Vagina (tissue), 2 donors: ENCODE measurements at regions not wholly inside any gene's neighbourhood (a gene's known extent, or its start where the extent isn't known, plus 50 kb on each side); places are given as distances from the start of the nearest gene placed in this dataset.

Experiments
- DNase-seq, 2 donors: peaks; one replicate each; pipeline ENCODE4 v3.0.0-alpha.2; 2017; ENCODE audit errors: extremely low spot score in 2 of 2
- H3K27ac ChIP-seq: fragments of 200-600 bp; sonication (generic); one replicate; pipeline ENCODE4 v1.5.1; 2019
- H3K27me3 ChIP-seq: fragments of 200-600 bp; sonication (generic); one replicate; pipeline ENCODE4 v1.5.1; 2019
- H3K36me3 ChIP-seq, 2 donors: fragments of 200-600 bp; sonication (generic); one replicate each; pipeline ENCODE4 v1.5.1; 2017 to 2019
- H3K4me1 ChIP-seq: fragments of 200-600 bp; sonication (generic); one replicate; pipeline ENCODE4 v1.5.1; 2019
- H3K4me3 ChIP-seq, 2 donors: fragments of 200-600 bp; sonication (generic); 1 replicate in 1 of 2; 2 replicates in 1 of 2; pipeline ENCODE4 v1.5.1; 2016 to 2019
- H3K9me3 ChIP-seq: fragments of 200-600 bp; sonication (generic); one replicate; pipeline ENCODE4 v1.5.1; 2019
- CTCF ChIP-seq, 3 experiments: fragments of 450-650 bp in 2 of 3; fragments of 200-600 bp in 1 of 3; sonication (generic) in 1 of 3; IDR thresholded peaks; one replicate each; pipeline ENCODE4 v1.5.1; 2017 to 2019; ENCODE audit warnings: antibody characterized with exemption in 3 of 3, mild to moderate bottlenecking in 2 of 3, moderate library complexity in 2 of 3
- POLR2A ChIP-seq, 2 donors: fragments of 450-650 bp; IDR thresholded peaks; one replicate each; pipeline ENCODE4 v1.6.1; 2017; ENCODE audit warnings: antibody characterized with exemption in 2 of 2, mild to moderate bottlenecking in 2 of 2, moderate library complexity in 2 of 2
- POLR2AphosphoS5 ChIP-seq, 2 donors: sonication (generic); formaldehyde crosslinking; IDR thresholded peaks; one replicate each; pipeline ENCODE4 v1.9.0; 2017; ENCODE audit warnings: antibody characterized with exemption in 2 of 2, mild to moderate bottlenecking in 2 of 2, low read depth in 1 of 2; ENCODE audit not compliant: insufficient read depth in 1 of 2
- intact Hi-C: fragments of 100-400 bp; cut with DNase I; formaldehyde crosslinking; loops from one replicate; pipeline ENCODE4 v1.15.1; 2023

- Histone ChIP-seq H3K36me3 (no peaks in the 10 kb centered on the region), H3K9me3 (no peaks in the 10 kb centered on the region), H3K27me3 (no peaks in the 10 kb centered on the region), H3K4me1 (peaks cover 21% of the 10 kb centered on the region), H3K4me3 (no peak overlapping the region), H3K27ac (no peak overlapping the region)
- intact Hi-C loops = no loop called here
- TF ChIP-seq POLR2AphosphoS5 (IDR thresholded peaks at IDR 0.05; ENCODE audit: insufficient read depth in 1 of 2, low read depth in 1 of 2) (no peak), CTCF (IDR thresholded peaks at IDR 0.05) (no peak), POLR2A (IDR thresholded peaks at IDR 0.05) (no peak)
- DNase-seq = peak in 1 of 2 donors; percentile 58
Observed at GRCh38 chr15:66878761-66879160, 176.7 kb downstream of the SMAD6 start.

GRCh38 chr15:66879531-66880368, 177.7 kb downstream of the SMAD6 start:
- H3K36me3 ChIP-seq = no peaks in the 10 kb centered on the region
- intact Hi-C loops = no loop called here
- no peak overlapping the region for H3K4me3 ChIP-seq
- no peaks in the 10 kb centered on the region for H3K27me3 ChIP-seq
- H3K9me3 ChIP-seq = no peaks in the 10 kb centered on the region
- no peak for TF ChIP-seq POLR2AphosphoS5 (IDR thresholded peaks at IDR 0.05; ENCODE audit: insufficient read depth in 1 of 2, low read depth in 1 of 2)
- no peak for TF ChIP-seq POLR2A (IDR thresholded peaks at IDR 0.05)
- no peak for TF ChIP-seq CTCF (IDR thresholded peaks at IDR 0.05)
- DNase-seq = peak in 1 of 2 donors; percentile 77
- H3K4me1 ChIP-seq = peaks cover 27% of the 10 kb centered on the region
- H3K27ac ChIP-seq = no peak overlapping the region

- Histone ChIP-seq H3K4me3 (no peak overlapping the region), H3K4me1 (peaks cover 27% of the 10 kb centered on the region), H3K27ac (no peak overlapping the region), H3K9me3 (no peaks in the 10 kb centered on the region), H3K27me3 (no peaks in the 10 kb centered on the region), H3K36me3 (no peaks in the 10 kb centered on the region)
- peak in 1 of 2 donors; percentile 67 for DNase-seq
- intact Hi-C loops = no loop called here
- TF ChIP-seq CTCF (IDR thresholded peaks at IDR 0.05) (no peak), POLR2AphosphoS5 (IDR thresholded peaks at IDR 0.05; ENCODE audit: insufficient read depth in 1 of 2, low read depth in 1 of 2) (no peak), POLR2A (IDR thresholded peaks at IDR 0.05) (no peak)
Observed at GRCh38 chr15:66880380-66881155, 178.5 kb downstream of the SMAD6 start.

- peak in 1 of 2 donors; percentile 64 for DNase-seq
- Histone ChIP-seq H3K4me3 (no peak overlapping the region), H3K4me1 (peaks cover 27% of the 10 kb centered on the region)
Observed at GRCh38 chr15:66881173-66881905, 179.3 kb downstream of the SMAD6 start.

More at GRCh38 chr15:66881173-66881905, 179.3 kb downstream of the SMAD6 start:
- intact Hi-C loops = no loop called here
- no peak overlapping the region for H3K27ac ChIP-seq
- no peaks in the 10 kb centered on the region for H3K27me3 ChIP-seq
- TF ChIP-seq POLR2AphosphoS5 (IDR thresholded peaks at IDR 0.05; ENCODE audit: insufficient read depth in 1 of 2, low read depth in 1 of 2) (no peak), POLR2A (IDR thresholded peaks at IDR 0.05) (no peak), CTCF (IDR thresholded peaks at IDR 0.05) (no peak)
- no peaks in the 10 kb centered on the region for H3K36me3 ChIP-seq
- no peaks in the 10 kb centered on the region for H3K9me3 ChIP-seq
